K562 (cell line): ENCODE measurements at regions not wholly inside any gene's neighbourhood (a gene's known extent, or its start where the extent isn't known, plus 50 kb on each side); places are given as distances from the start of the nearest gene placed in this dataset.
A peak's percentile ranks its signal among the peaks of the same experiment; 100 is the strongest.
"Not testable (repeated sequence)": the region's sequence is repeated elsewhere in the genome, so short reads cannot be mapped to it uniquely, and the experiment has no call there.

Experiments used
- ATAC-seq: fragments of 200-7000 bp; cut with Tn5 transposase; 3 replicates; pipeline ENCODE4 v1.9.1; 2020; ENCODE audit warnings: moderate library complexity
- BruUV-seq: library from RNA; stranded (reverse); fragments of 400-500 nt; replicated peaks from 2 replicates; lab custom pipeline; 2021; lab: Mats Ljungman, UMichigan
- CTCF ChIA-PET: fragments of 300-600 bp; formaldehyde crosslinking; extraction: SDS; loops from one replicate; lab custom pipeline; 2021; ENCODE audit warnings: low intra/inter-chr PET ratio; lab: Yijun Ruan, JAX
- POLR2A ChIA-PET: fragments of 300-600, 350-650 bp; sonication (Branson Sonifier 250); formaldehyde crosslinking; extraction: SDS; loops from one replicate; lab custom pipeline; 2021; ENCODE audit warnings: antibody characterized with exemption, inconsistent platforms; lab: Yijun Ruan, JAX
- DNase-seq, 4 experiments: peaks; one replicate each; pipeline versions ENCODE4 v3.0.0 to v3.0.0-alpha.2; 2011 to 2018; ENCODE audit warnings: low spot score in 3 of 4, mixed read lengths in 3 of 4; ENCODE audit errors: extremely low read depth in 1 of 4
- FAIRE-seq: peaks from 2 replicates; lab custom pipeline; 2011; peaks lifted over from hg19 to GRCh38; lab: Jason Lieb, UNC
- H2AFZ ChIP-seq: 2 replicates; pipeline ENCODE4 v1.6.0; 2011; ENCODE audit warnings: low read depth, low read length, control low read depth, inconsistent platforms
- H3K27ac ChIP-seq: fragments of 200-600 bp; 3 replicates; pipeline ENCODE4 v1.8.0; 2011; ENCODE audit warnings: low read depth, mild to moderate bottlenecking, control low read depth, inconsistent platforms, low read length, moderate library complexity, mixed read lengths; ENCODE audit errors: extremely low read depth
- H3K27me3 ChIP-seq, 2 experiments: fragments of 300-600 bp in 1 of 2; 2 replicates in 1 of 2; 3 replicates in 1 of 2; pipeline versions ENCODE4 v1.6.0 to v1.8.0; 2011; ENCODE audit warnings: inconsistent platforms in 2 of 2, low read length in 2 of 2, mild to moderate bottlenecking in 1 of 2, mixed read lengths in 1 of 2, moderate library complexity in 1 of 2; ENCODE audit not compliant: control insufficient read depth in 2 of 2, insufficient read depth in 2 of 2
- H3K36me3 ChIP-seq: fragments of 300-600 bp; 3 replicates; pipeline ENCODE4 v1.8.0; 2011; ENCODE audit warnings: mild to moderate bottlenecking, low read length, inconsistent platforms; ENCODE audit not compliant: control insufficient read depth, insufficient read depth
- H3K4me1 ChIP-seq, 2 experiments: fragments of 200-600 bp in 1 of 2; replicated peaks in 1 of 2; 2 replicates in 1 of 2; 3 replicates in 1 of 2; pipeline versions ENCODE4 v1.5.1 to v1.8.0; 2011; ENCODE audit warnings: inconsistent platforms in 2 of 2, low read length in 2 of 2, mild to moderate bottlenecking in 1 of 2, mixed read lengths in 1 of 2, moderate library complexity in 1 of 2; ENCODE audit not compliant: control insufficient read depth in 2 of 2, insufficient read depth in 2 of 2
- H3K4me2 ChIP-seq: 2 replicates; pipeline ENCODE4 v1.6.1; 2011; ENCODE audit warnings: low read length, control low read depth, inconsistent platforms, mixed read lengths; ENCODE audit not compliant: insufficient read depth
- H3K4me3 ChIP-seq: fragments of 200-600 bp; sonication (generic), shearing (Covaris generic); 2 replicates; pipeline ENCODE4 v1.5.1; 2016; ENCODE audit warnings: control low read depth, inconsistent platforms
- H3K79me2 ChIP-seq: fragments of 200-600 bp; 3 replicates; pipeline ENCODE4 v1.8.0; 2011; ENCODE audit warnings: low read length, inconsistent platforms; ENCODE audit not compliant: control insufficient read depth, insufficient read depth
- H3K9ac ChIP-seq, 2 experiments: 2 replicates each; pipeline versions ENCODE4 v1.6.0 to v1.6.1; 2011; ENCODE audit warnings: low read depth in 2 of 2, low read length in 2 of 2, control low read depth in 1 of 2, inconsistent platforms in 1 of 2, mild to moderate bottlenecking in 1 of 2, mixed read lengths in 1 of 2; ENCODE audit not compliant: insufficient read depth in 1 of 2
- H3K9me1 ChIP-seq: one replicate; pipeline ENCODE4 v1.6.0; 2011; ENCODE audit warnings: inconsistent platforms, mild to moderate bottlenecking, low read length, moderate library complexity; ENCODE audit not compliant: control insufficient read depth, insufficient read depth
- H3K9me3 ChIP-seq: replicated peaks from 2 replicates; pipeline ENCODE4 v1.5.1; 2011; ENCODE audit warnings: low read depth, low read length, inconsistent platforms; ENCODE audit not compliant: control insufficient read depth, insufficient read depth
- H4K20me1 ChIP-seq: replicated peaks from 2 replicates; pipeline ENCODE4 v1.6.1; 2011; ENCODE audit warnings: low read length, inconsistent platforms, mixed read lengths; ENCODE audit not compliant: control insufficient read depth, insufficient read depth
- KLF10 ChIP-seq: fragments of 250-450 bp; sonication (Bioruptor Pico); IDR thresholded peaks from 2 replicates; pipeline ENCODE4 v1.6.1; 2021; ENCODE audit warnings: matching md5 sums
- SMAD4 ChIP-seq: fragments of 250-450 bp; sonication (Bioruptor Pico); conservative IDR thresholded peaks from 2 replicates; pipeline ENCODE4 v1.8.0; 2021; ENCODE audit warnings: inconsistent platforms, mild to moderate bottlenecking, moderate library complexity
- ZNF347 ChIP-seq: fragments of 450-650 bp; formaldehyde crosslinking; IDR thresholded peaks from 2 replicates; pipeline ENCODE4 v1.4.0; 2020; ENCODE audit warnings: low read depth, mild to moderate bottlenecking, moderate library complexity
- ZNF592 ChIP-seq: fragments of 450-650 bp; IDR thresholded peaks from 2 replicates; pipeline ENCODE4 v1.6.1; 2017; ENCODE audit warnings: antibody characterized with exemption, mild to moderate bottlenecking
- WGBS: fragments of 100-300 bp; shearing (Covaris generic); methylation state at CpG from one replicate; pipeline ENCODE4 v1.1.6; 2016; ENCODE audit warnings: low coverage, mixed read lengths; ENCODE audit not compliant: insufficient coverage; ENCODE audit errors: missing lambda C conversion rate; 5-methylcytosine and 5-hydroxymethylcytosine counted together
- in situ Hi-C: fragments of 300-500 bp; cut with MboI; formaldehyde crosslinking; loops from 4 replicates; pipeline ENCODE4 v1.15.0; 2018; ENCODE audit warnings: inconsistent platforms, mixed read lengths
- intact Hi-C: fragments of 100-400 bp; cut with micrococcal nuclease; formaldehyde crosslinking; loops from 2 replicates; pipeline ENCODE4 v1.14.2; 2022

- peak; percentile 86 for TF ChIP-seq ZNF592
- no peak for TF ChIP-seq KLF10
- no peak for TF ChIP-seq ZNF347 (CRISPR knock-in tag)
- 0 out of 2 replicates have a peak, but pooled peaks have one; percentile 19 for TF ChIP-seq SMAD4
Observed at GRCh38 chr7:32658034-32658433, 162.7 kb downstream of the AVL9 start (continued).

GRCh38 chr7:32654549-32654948 lies 159.3 kb downstream of the AVL9 start:
- CTCF ChIA-PET, BruUV-seq: not testable (repeated sequence)

More at GRCh38 chr7:32654549-32654948, 159.3 kb downstream of the AVL9 start:
- H3K27ac ChIP-seq, H3K9me3 ChIP-seq, H4K20me1 ChIP-seq, H3K79me2 ChIP-seq, H3K4me3 ChIP-seq, H3K9ac ChIP-seq, H3K9me1 ChIP-seq, H3K27me3 ChIP-seq, ATAC-seq, intact Hi-C loops, in situ Hi-C loops, H2AFZ ChIP-seq, H3K36me3 ChIP-seq, POLR2A ChIA-PET, FAIRE-seq, H3K4me2 ChIP-seq, DNase-seq: not testable (repeated sequence)
- 67% methylated on average over 1 of the region's 1 CpG for WGBS
- H3K4me1 ChIP-seq: peaks cover 0 to 11% of the 10 kb centered on the region in 2 experiments; a peak in 2 of 5 replicates
